HCT116 (cell line): ENCODE measurements at regions not wholly inside any gene's neighbourhood (a gene's known extent, or its start where the extent isn't known, plus 50 kb on each side); places are given as distances from the start of the nearest gene placed in this dataset.

Experiments
- ATAC-seq: fragments of 200-7000 bp; cut with Tn5 transposase; 2 replicates; pipeline ENCODE4 v1.9.1; 2020; ENCODE audit warnings: mild to moderate bottlenecking, moderate library complexity
- BruUV-seq: library from RNA; stranded (reverse); fragments of 400-500 nt; replicated peaks from 2 replicates; lab custom pipeline; 2021; lab: Mats Ljungman, UMichigan
- CTCF ChIA-PET: fragments of 300-600 bp; sonication (Branson Sonifier 250); formaldehyde crosslinking; loops from one replicate; lab custom pipeline; 2021; ENCODE audit warnings: antibody characterized with exemption; lab: Charles Lee
- POLR2A ChIA-PET: fragments of 300-600, 350-600 bp; sonication (Branson Sonifier 250); formaldehyde crosslinking; loops from one replicate; lab custom pipeline; 2021; ENCODE audit warnings: antibody characterized with exemption; lab: Charles Lee
- RAD21 ChIA-PET, 2 experiments: fragments of 300-600 bp; sonication (Branson Sonifier 250); formaldehyde crosslinking; loops; one replicate each; lab custom pipeline; 2023; ENCODE audit warnings: low total read pairs in 2 of 2; ENCODE audit not compliant: uncharacterized antibody in 2 of 2, unreplicated experiment in 2 of 2, low non-redundant PET in 1 of 2; lab: Charles Lee
- DNase-seq: peaks from one replicate; pipeline ENCODE4 v3.0.0-alpha.2; 2010; ENCODE audit warnings: low read depth, low spot score
- H2AFZ ChIP-seq: fragments of 200-600 bp; shearing (Covaris generic), sonication (generic); 2 replicates; pipeline ENCODE4 v1.6.1; 2017; ENCODE audit warnings: low read depth, mixed run types, mixed read lengths, antibody characterized with exemption, low read length; ENCODE audit not compliant: poor library complexity, severe bottlenecking
- H3K27ac ChIP-seq: 2 replicates; pipeline ENCODE4 v1.5.1; 2012; ENCODE audit warnings: low read depth, low read length
- H3K27me3 ChIP-seq: fragments of 200-600 bp; sonication (generic); 2 replicates; pipeline ENCODE4 v1.6.1; 2016; ENCODE audit warnings: mixed run types, low read length, mixed read lengths; ENCODE audit not compliant: insufficient read depth
- H3K36me3 ChIP-seq, 2 experiments: fragments of 200-500 bp in 1 of 2; fragments of 200-600 bp in 1 of 2; sonication (Bioruptor generic) in 1 of 2; sonication (generic) in 1 of 2; 2 replicates each; pipeline versions ENCODE4 v1.5.1 to v1.6.1; 2014 to 2016; ENCODE audit warnings: low read length in 2 of 2, inconsistent platforms in 1 of 2, mixed read lengths in 1 of 2, mixed run types in 1 of 2; ENCODE audit not compliant: insufficient read depth in 2 of 2, control insufficient read depth in 1 of 2
- H3K4me1 ChIP-seq, 2 experiments: fragments of 200-600 bp in 1 of 2; sonication (generic) in 1 of 2; 2 replicates each; pipeline versions ENCODE4 v1.5.1 to v1.6.1; 2012 to 2017; ENCODE audit warnings: low read length in 2 of 2, inconsistent platforms in 1 of 2, mild to moderate bottlenecking in 1 of 2, mixed read lengths in 1 of 2, mixed run types in 1 of 2, moderate library complexity in 1 of 2; ENCODE audit not compliant: insufficient read depth in 2 of 2, control insufficient read depth in 1 of 2
- H3K4me2 ChIP-seq: fragments of 200-600 bp; sonication (generic); 2 replicates; pipeline ENCODE4 v1.6.1; 2017; ENCODE audit warnings: mixed run types, low read length, mixed read lengths
- H3K4me3 ChIP-seq, 2 experiments: fragments of 200-600 bp in 1 of 2; sonication (generic) in 1 of 2; replicated peaks in 1 of 2; 2 replicates each; pipeline ENCODE4 v1.5.1; 2011 to 2016; ENCODE audit warnings: low read length in 2 of 2, control low read depth in 1 of 2, low read depth in 1 of 2, mild to moderate bottlenecking in 1 of 2, mixed read lengths in 1 of 2, mixed run types in 1 of 2
- H3K79me2 ChIP-seq: fragments of 200-600 bp; sonication (generic); 2 replicates; pipeline ENCODE4 v1.6.1; 2017; ENCODE audit warnings: mild to moderate bottlenecking, mixed run types, low read length, moderate library complexity, mixed read lengths; ENCODE audit not compliant: insufficient read depth
- H3K9ac ChIP-seq: fragments of 200-600 bp; sonication (generic); 2 replicates; pipeline ENCODE4 v1.6.1; 2016; ENCODE audit warnings: low read length, mixed read lengths
- H3K9me2 ChIP-seq: fragments of 200-600 bp; sonication (generic), shearing (Covaris generic); 2 replicates; pipeline ENCODE4 v1.6.1; 2017; ENCODE audit warnings: mixed run types, mild to moderate bottlenecking, moderate library complexity; ENCODE audit not compliant: insufficient read depth
- H3K9me3 ChIP-seq, 2 experiments: fragments of 200-500 bp in 1 of 2; fragments of 200-600 bp in 1 of 2; sonication (Bioruptor generic) in 1 of 2; sonication (generic) in 1 of 2; 2 replicates each; pipeline ENCODE4 v1.6.1; 2014 to 2017; ENCODE audit warnings: low read length in 2 of 2, mixed read lengths in 2 of 2, inconsistent platforms in 1 of 2, low read depth in 1 of 2, mild to moderate bottlenecking in 1 of 2, mixed run types in 1 of 2, moderate library complexity in 1 of 2; ENCODE audit not compliant: control insufficient read depth in 1 of 2, insufficient read depth in 1 of 2
- H4K20me1 ChIP-seq: fragments of 200-600 bp; sonication (generic), shearing (Covaris generic); 2 replicates; pipeline ENCODE4 v1.6.1; 2017; ENCODE audit warnings: mixed run types, mild to moderate bottlenecking, moderate library complexity; ENCODE audit not compliant: insufficient read depth
- CBX3 ChIP-seq: IDR thresholded peaks from 2 replicates; pipeline ENCODE4 v1.6.1; 2012; ENCODE audit warnings: low read depth
- CEBPB ChIP-seq: IDR thresholded peaks from 2 replicates; pipeline ENCODE4 v1.6.1; 2012; ENCODE audit warnings: low read depth
- EGR1 ChIP-seq: IDR thresholded peaks from 2 replicates; pipeline ENCODE4 v1.6.1; 2012; ENCODE audit warnings: low read depth
- ELF1 ChIP-seq: IDR thresholded peaks from 2 replicates; pipeline ENCODE4 v1.6.1; 2012; ENCODE audit warnings: low read depth, borderline replicate concordance
- EZH2 ChIP-seq: fragments of 200-600 bp; sonication (generic); IDR thresholded peaks from 2 replicates; pipeline ENCODE4 v1.6.1; 2017; ENCODE audit warnings: antibody characterized with exemption, mixed run types
- EZH2phosphoT487 ChIP-seq: fragments of 200-600 bp; IDR thresholded peaks from 2 replicates; pipeline ENCODE4 v1.6.1; 2018; ENCODE audit warnings: antibody characterized with exemption, borderline replicate concordance
- FOSL1 ChIP-seq: IDR thresholded peaks from 2 replicates; pipeline ENCODE4 v1.6.1; 2012; ENCODE audit warnings: low read depth
- JUND ChIP-seq: IDR thresholded peaks from 2 replicates; pipeline ENCODE4 v1.6.1; 2012
- POLR2AphosphoS5 ChIP-seq: IDR thresholded peaks from 2 replicates; pipeline ENCODE4 v1.6.1; 2011; ENCODE audit warnings: mild to moderate bottlenecking, low read depth, low read length, moderate library complexity
- RAD21 ChIP-seq: IDR thresholded peaks from 2 replicates; pipeline ENCODE4 v1.6.1; 2012; ENCODE audit warnings: low read depth, mild to moderate bottlenecking
- SIN3A ChIP-seq: IDR thresholded peaks from 2 replicates; pipeline ENCODE4 v1.6.1; 2012; ENCODE audit warnings: low read depth
- SP1 ChIP-seq: IDR thresholded peaks from 2 replicates; pipeline ENCODE4 v1.6.1; 2012; ENCODE audit warnings: low read depth
- SRF ChIP-seq: IDR thresholded peaks from 2 replicates; pipeline ENCODE4 v1.6.1; 2012; ENCODE audit warnings: low read depth
- TCF7L2 ChIP-seq: IDR thresholded peaks from 2 replicates; pipeline ENCODE4 v1.7.0; 2011; ENCODE audit warnings: borderline replicate concordance, inconsistent platforms; ENCODE audit not compliant: insufficient read depth, insufficient read length; ENCODE audit errors: extremely low read depth
- ZFX ChIP-seq: fragments of 450-650 bp; IDR thresholded peaks from 2 replicates; pipeline ENCODE4 v1.6.1; 2017
- ZNF274 ChIP-seq: fragments of 200-500 bp; sonication (Bioruptor generic); IDR thresholded peaks from 2 replicates; pipeline ENCODE4 v1.6.1; 2014; ENCODE audit warnings: mild to moderate bottlenecking, low read depth, low read length, inconsistent platforms
- intact Hi-C: fragments of 100-400 bp; cut with micrococcal nuclease; formaldehyde crosslinking; loops from 2 replicates; pipeline ENCODE4 v1.10.0; 2022
- TF ChIP-seq, protein P1 (sequence below), 3 experiments: fragments of 200-600 bp in 1 of 3; sonication (generic) in 1 of 3; IDR thresholded peaks in 2 of 3; conservative IDR thresholded peaks in 1 of 3; 2 replicates each; pipeline ENCODE4 v1.5.1; 2012 to 2017; ENCODE audit warnings: low read depth in 2 of 3, low read length in 2 of 3, antibody characterized with exemption in 1 of 3, borderline replicate concordance in 1 of 3, control low read depth in 1 of 3, mild to moderate bottlenecking in 1 of 3, mixed read lengths in 1 of 3, mixed run types in 1 of 3, moderate library complexity in 1 of 3; ENCODE audit not compliant: insufficient read depth in 1 of 3
- TF ChIP-seq, protein P2 (sequence below): IDR thresholded peaks from 2 replicates; pipeline ENCODE4 v1.6.1; 2012

- ChIA-PET CTCF (no interaction called here), POLR2A (no interaction called here), RAD21 (no interaction called here)
- intact Hi-C loops, result no loop called here
- Histone ChIP-seq H3K27ac (no peak overlapping the region), H3K27me3 (no peaks in the 10 kb centered on the region; the same call in 1 of the 2 replicates), H3K4me3 (no peak overlapping the region), H3K79me2 (no peaks in the 10 kb centered on the region), H3K4me2 (no peak overlapping the region), H3K9ac (no peak overlapping the region), H3K9me2 (no peaks in the 10 kb centered on the region), H3K4me1 (peaks cover 0 to 14% of the 10 kb centered on the region in 2 experiments; a peak in 2 of 4 replicates), H3K9me3 (no peaks in the 10 kb centered on the region), H3K36me3 (no peaks in the 10 kb centered on the region), H2AFZ (no peak overlapping the region), H4K20me1 (no peaks in the 10 kb centered on the region)
- BruUV-seq, result no TSS peak
- DNase-seq, result no peak
- no peak for ATAC-seq
- TF ChIP-seq SIN3A, result no peak
- TF ChIP-seq EZH2phosphoT487, result no peak
- no peak for TF ChIP-seq RAD21
- TF ChIP-seq JUND, result no peak
- no peak for TF ChIP-seq FOSL1
- no peak for TF ChIP-seq SRF
- TF ChIP-seq SP1, result no peak
- no peak for TF ChIP-seq EZH2
- TF ChIP-seq, protein P1, sequence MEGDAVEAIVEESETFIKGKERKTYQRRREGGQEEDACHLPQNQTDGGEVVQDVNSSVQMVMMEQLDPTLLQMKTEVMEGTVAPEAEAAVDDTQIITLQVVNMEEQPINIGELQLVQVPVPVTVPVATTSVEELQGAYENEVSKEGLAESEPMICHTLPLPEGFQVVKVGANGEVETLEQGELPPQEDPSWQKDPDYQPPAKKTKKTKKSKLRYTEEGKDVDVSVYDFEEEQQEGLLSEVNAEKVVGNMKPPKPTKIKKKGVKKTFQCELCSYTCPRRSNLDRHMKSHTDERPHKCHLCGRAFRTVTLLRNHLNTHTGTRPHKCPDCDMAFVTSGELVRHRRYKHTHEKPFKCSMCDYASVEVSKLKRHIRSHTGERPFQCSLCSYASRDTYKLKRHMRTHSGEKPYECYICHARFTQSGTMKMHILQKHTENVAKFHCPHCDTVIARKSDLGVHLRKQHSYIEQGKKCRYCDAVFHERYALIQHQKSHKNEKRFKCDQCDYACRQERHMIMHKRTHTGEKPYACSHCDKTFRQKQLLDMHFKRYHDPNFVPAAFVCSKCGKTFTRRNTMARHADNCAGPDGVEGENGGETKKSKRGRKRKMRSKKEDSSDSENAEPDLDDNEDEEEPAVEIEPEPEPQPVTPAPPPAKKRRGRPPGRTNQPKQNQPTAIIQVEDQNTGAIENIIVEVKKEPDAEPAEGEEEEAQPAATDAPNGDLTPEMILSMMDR (IDR thresholded peaks at IDR 0.05 in 2 of 3, conservative IDR thresholded peaks at IDR 0.05 in 1 of 3; ENCODE audit: borderline replicate concordance in 1 of 3, insufficient read depth in 1 of 3, low read depth in 2 of 3, low read length in 2 of 3), result no peak
- TF ChIP-seq ELF1, result no peak
- no peak for TF ChIP-seq ZFX
- no peak for TF ChIP-seq CBX3
- TF ChIP-seq, protein P2, sequence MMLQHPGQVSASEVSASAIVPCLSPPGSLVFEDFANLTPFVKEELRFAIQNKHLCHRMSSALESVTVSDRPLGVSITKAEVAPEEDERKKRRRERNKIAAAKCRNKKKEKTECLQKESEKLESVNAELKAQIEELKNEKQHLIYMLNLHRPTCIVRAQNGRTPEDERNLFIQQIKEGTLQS, result no peak
- no peak for TF ChIP-seq TCF7L2
- TF ChIP-seq CEBPB, result no peak
- TF ChIP-seq ZNF274, result no peak
- no peak for TF ChIP-seq POLR2AphosphoS5
- TF ChIP-seq EGR1, result no peak
Measured at GRCh38 chr2:88250404-88250803, 80.3 kb downstream of the THNSL2 start.
